Kidney (tissue), 13 donors: ENCODE measurements at regions not wholly inside any gene's neighbourhood (a gene's known extent, or its start where the extent isn't known, plus 50 kb on each side); places are given as distances from the start of the nearest gene placed in this dataset.

Experiments
- DNase-seq, 5 donors: peaks; one replicate each; pipeline ENCODE4 v3.0.0-alpha.2; 2013 to 2020
- FAIRE-seq: peaks from 2 replicates; lab custom pipeline; 2012; peaks lifted over from hg19 to GRCh38; lab: Jason Lieb, UNC
- H3K27ac ChIP-seq, 2 donors: one replicate each; pipeline ENCODE4 v1.7.0; 2013; ENCODE audit warnings: low read depth in 2 of 2, low read length in 2 of 2, inconsistent platforms in 1 of 2
- H3K27me3 ChIP-seq: one replicate; pipeline ENCODE4 v1.7.1; 2013; ENCODE audit warnings: low read length, inconsistent platforms; ENCODE audit not compliant: control insufficient read depth, insufficient read depth
- H3K36me3 ChIP-seq, 3 donors: one replicate each; pipeline versions ENCODE4 v1.7.0 to v1.7.1; 2013; ENCODE audit warnings: low read length in 3 of 3, control low read depth in 1 of 3, inconsistent platforms in 1 of 3; ENCODE audit not compliant: insufficient read depth in 3 of 3, control insufficient read depth in 2 of 3
- H3K4me1 ChIP-seq, 3 donors: one replicate each; pipeline versions ENCODE4 v1.7.0 to v1.7.1; 2013; ENCODE audit warnings: low read length in 3 of 3, inconsistent platforms in 1 of 3, low read depth in 1 of 3; ENCODE audit not compliant: control insufficient read depth in 2 of 3, insufficient read depth in 2 of 3
- H3K4me3 ChIP-seq, 3 donors: one replicate each; pipeline versions ENCODE4 v1.7.0 to v1.8.1; 2013; ENCODE audit warnings: low read length in 3 of 3, control low read depth in 1 of 3, inconsistent platforms in 1 of 3
- H3K9ac ChIP-seq, 3 donors: one replicate each; pipeline versions ENCODE4 v1.7.0 to v1.7.1; 2013; ENCODE audit warnings: low read length in 3 of 3, control low read depth in 1 of 3, inconsistent platforms in 1 of 3
- H3K9me3 ChIP-seq, 3 donors: one replicate each; pipeline versions ENCODE4 v1.7.0 to v1.7.1; 2013; ENCODE audit warnings: low read length in 3 of 3, control low read depth in 1 of 3, inconsistent platforms in 1 of 3; ENCODE audit not compliant: control insufficient read depth in 2 of 3, insufficient read depth in 1 of 3
- intact Hi-C: fragments of 100-400 bp; cut with DNase I; formaldehyde crosslinking; loops from one replicate; pipeline ENCODE4 v1.11.1; 2022
- TF ChIP-seq, protein P1 (sequence below): IDR thresholded peaks from 3 replicates; pipeline ENCODE4 v1.5.1; 2012; ENCODE audit warnings: mild to moderate bottlenecking, moderate library complexity, borderline replicate concordance; ENCODE audit not compliant: insufficient read depth; ENCODE audit errors: extremely low read depth
- donor health status: control.
- donor health status: control.
- donor health status: control.
- donor health status: control.
- donor health status: control.
- donor health status: DM: yes; HTN: yes; CAD: no.
- donor health status: Normal renal cell carcinoma (clear cell type).

DNA sequence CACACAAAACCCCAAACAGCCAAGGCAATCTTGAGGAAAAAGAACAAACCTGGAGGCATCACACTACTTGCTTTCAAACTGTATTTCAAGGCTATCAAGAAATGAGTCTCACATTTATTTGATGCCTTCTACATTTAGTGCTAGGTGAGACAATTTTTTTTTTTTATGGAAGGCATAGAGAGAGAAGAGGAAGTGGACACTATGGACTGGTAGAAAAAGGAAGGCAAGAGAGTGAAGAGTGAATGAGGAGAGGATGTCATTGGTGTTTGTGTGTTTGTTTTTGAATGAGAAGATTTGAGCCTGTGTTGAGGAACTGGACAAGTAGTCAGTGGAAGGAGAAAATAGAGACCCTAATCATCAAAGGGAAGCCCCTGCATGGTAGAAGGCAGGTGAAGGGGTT, 182.0 kb upstream of the JAG1 start:
- no peaks in the 10 kb centered on the region for H3K27me3 ChIP-seq
- no peaks in the 10 kb centered on the region for H3K36me3 ChIP-seq
- intact Hi-C loops, result no loop called here
- TF ChIP-seq, protein P1, sequence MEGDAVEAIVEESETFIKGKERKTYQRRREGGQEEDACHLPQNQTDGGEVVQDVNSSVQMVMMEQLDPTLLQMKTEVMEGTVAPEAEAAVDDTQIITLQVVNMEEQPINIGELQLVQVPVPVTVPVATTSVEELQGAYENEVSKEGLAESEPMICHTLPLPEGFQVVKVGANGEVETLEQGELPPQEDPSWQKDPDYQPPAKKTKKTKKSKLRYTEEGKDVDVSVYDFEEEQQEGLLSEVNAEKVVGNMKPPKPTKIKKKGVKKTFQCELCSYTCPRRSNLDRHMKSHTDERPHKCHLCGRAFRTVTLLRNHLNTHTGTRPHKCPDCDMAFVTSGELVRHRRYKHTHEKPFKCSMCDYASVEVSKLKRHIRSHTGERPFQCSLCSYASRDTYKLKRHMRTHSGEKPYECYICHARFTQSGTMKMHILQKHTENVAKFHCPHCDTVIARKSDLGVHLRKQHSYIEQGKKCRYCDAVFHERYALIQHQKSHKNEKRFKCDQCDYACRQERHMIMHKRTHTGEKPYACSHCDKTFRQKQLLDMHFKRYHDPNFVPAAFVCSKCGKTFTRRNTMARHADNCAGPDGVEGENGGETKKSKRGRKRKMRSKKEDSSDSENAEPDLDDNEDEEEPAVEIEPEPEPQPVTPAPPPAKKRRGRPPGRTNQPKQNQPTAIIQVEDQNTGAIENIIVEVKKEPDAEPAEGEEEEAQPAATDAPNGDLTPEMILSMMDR, result no peak
- H3K4me1 ChIP-seq, result peaks cover 0 to 17% (median 0%) of the 10 kb centered on the region in 3 donors
- DNase-seq (no peak), FAIRE-seq (no peak)
- no peak overlapping the region for H3K27ac ChIP-seq
- no peak overlapping the region for H3K4me3 ChIP-seq
- H3K9ac ChIP-seq, result no peak overlapping the region
- no peaks in the 10 kb centered on the region for H3K9me3 ChIP-seq

DNA sequence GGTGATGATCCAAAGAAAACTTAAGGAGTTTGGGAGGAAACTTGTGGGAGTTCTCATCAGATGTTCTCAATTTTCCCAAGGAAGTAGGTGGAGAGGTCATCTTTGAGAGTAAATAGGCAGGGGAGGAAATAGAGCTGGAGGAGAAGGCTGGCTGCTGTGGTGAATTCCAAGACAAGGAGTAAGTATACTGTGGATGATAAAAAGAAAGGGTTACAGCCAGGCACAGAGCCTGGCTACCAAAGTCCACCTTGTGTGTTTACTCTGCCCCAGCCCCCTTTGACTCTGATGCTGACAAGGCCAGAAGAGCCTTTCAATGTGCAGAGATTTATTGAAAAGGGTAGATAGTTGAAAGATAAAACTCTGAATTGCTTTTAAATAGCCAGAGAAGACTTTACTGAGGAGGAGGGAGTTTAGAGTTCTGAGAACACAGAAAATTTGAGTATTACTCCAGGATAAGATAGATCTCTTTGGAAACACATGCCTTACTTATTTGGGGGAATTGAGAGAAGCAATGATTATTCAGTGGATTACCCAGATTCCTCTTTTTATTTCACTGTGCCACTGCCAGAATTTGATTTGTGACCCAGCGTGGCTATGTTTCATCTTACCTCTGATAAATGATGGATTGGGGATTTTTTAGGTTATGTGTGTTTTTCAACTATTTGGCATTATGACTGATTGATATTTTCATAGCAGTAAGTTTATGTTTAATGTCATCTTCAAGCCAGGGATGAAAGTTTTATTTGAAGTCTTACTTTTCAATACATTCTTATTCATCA, 182.6 kb upstream of the JAG1 start:
- Histone ChIP-seq H3K27me3 (no peaks in the 10 kb centered on the region), H3K9me3 (no peaks in the 10 kb centered on the region), H3K9ac (no peak overlapping the region), H3K27ac (peak overlapping the region in 1 of 2 donors; percentile 32), H3K36me3 (no peaks in the 10 kb centered on the region), H3K4me1 (peaks cover 0 to 17% (median 0%) of the 10 kb centered on the region in 3 donors), H3K4me3 (no peak overlapping the region)
- TF ChIP-seq, protein P1, result no peak
- FAIRE-seq (no peak), DNase-seq (no peak)
- intact Hi-C loops, result no loop called here

DNA sequence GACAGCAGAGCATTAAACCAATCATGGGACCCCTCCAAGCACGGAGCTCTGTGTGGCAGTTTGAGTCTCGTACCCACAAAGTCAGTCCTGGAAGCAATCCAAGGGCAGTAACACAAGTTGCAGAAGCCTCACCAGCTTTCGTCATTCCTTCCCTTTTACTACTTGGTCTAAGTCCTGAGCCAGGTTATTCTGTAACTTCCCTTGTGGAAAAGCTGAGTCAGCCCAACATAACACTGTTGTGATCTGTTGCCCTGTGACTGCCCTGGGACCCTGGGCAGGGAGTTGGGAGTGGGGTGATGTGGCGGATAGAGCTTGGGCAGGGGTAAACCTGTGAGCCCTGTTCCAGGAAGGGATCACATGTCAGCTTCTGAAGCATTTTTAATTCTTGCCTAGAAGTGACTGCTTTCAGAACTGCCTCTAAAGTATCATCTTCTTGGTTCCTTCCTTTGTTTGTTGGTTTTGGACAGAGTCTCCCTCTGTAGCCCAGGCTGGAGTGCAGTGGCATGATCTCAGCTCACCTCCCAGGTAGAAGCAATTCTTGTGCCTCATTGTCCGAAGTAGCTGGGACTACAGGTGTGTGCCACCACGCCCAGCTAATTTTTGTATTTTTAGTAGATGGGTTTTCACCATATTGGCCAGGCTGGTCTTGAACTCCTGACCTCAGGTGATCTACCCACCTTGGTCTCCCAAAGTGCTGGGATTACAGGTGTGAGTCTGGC, 183.7 kb upstream of the JAG1 start:
- FAIRE-seq (no peak), DNase-seq (peak; percentile 54 to 84 (median 74))
- H3K9ac ChIP-seq, result no peak overlapping the region
- H3K9me3 ChIP-seq, result no peaks in the 10 kb centered on the region
- intact Hi-C loops, result no loop called here
- H3K36me3 ChIP-seq, result no peaks in the 10 kb centered on the region
- peak overlapping the region; percentile 43 to 77 for H3K27ac ChIP-seq
- peaks cover 0 to 17% (median 0%) of the 10 kb centered on the region in 3 donors for H3K4me1 ChIP-seq
- TF ChIP-seq, protein P1, result no peak
- no peak overlapping the region for H3K4me3 ChIP-seq
- H3K27me3 ChIP-seq, result no peaks in the 10 kb centered on the region
